Small intestine (tissue), 7 donors: ENCODE measurements at regions not wholly inside any gene's neighbourhood (a gene's known extent, or its start where the extent isn't known, plus 50 kb on each side); places are given as distances from the start of the nearest gene placed in this dataset.
"Not testable (repeated sequence)": the region's sequence is repeated elsewhere in the genome, so short reads cannot be mapped to it uniquely, and the experiment has no call there.

ENCODE experiments used
- DNase-seq, 2 donors: peaks; one replicate each; pipeline versions ENCODE4 v3.0.0 to v3.0.0-alpha.2; 2013
- FAIRE-seq: peaks from 2 replicates; lab custom pipeline; 2012; peaks lifted over from hg19 to GRCh38; lab: Jason Lieb, UNC
- H3K27ac ChIP-seq, 3 donors: one replicate each; pipeline ENCODE4 v1.5.1; 2013; ENCODE audit warnings: low read length in 2 of 3, mild to moderate bottlenecking in 2 of 3, control low read depth in 1 of 3, inconsistent platforms in 1 of 3, low read depth in 1 of 3, moderate library complexity in 1 of 3
- H3K27me3 ChIP-seq, 3 donors: one replicate each; pipeline ENCODE4 v1.6.1; 2013; ENCODE audit warnings: low read length in 3 of 3, inconsistent platforms in 1 of 3; ENCODE audit not compliant: control insufficient read depth in 3 of 3, insufficient read depth in 3 of 3
- H3K36me3 ChIP-seq, 3 donors: one replicate each; pipeline ENCODE4 v1.6.1; 2013; ENCODE audit warnings: low read length in 3 of 3, inconsistent platforms in 1 of 3, low read depth in 1 of 3, mild to moderate bottlenecking in 1 of 3, moderate library complexity in 1 of 3; ENCODE audit not compliant: control insufficient read depth in 3 of 3, insufficient read depth in 2 of 3
- H3K4me1 ChIP-seq, 3 donors: one replicate each; pipeline ENCODE4 v1.6.1; 2013; ENCODE audit warnings: low read length in 2 of 3, inconsistent platforms in 1 of 3, low read depth in 1 of 3, mild to moderate bottlenecking in 1 of 3, moderate library complexity in 1 of 3; ENCODE audit not compliant: control insufficient read depth in 3 of 3, insufficient read depth in 2 of 3
- H3K4me3 ChIP-seq, 3 donors: one replicate each; pipeline ENCODE4 v1.5.1; 2013; ENCODE audit warnings: low read length in 3 of 3, control low read depth in 1 of 3, inconsistent platforms in 1 of 3, low read depth in 1 of 3, mild to moderate bottlenecking in 1 of 3, moderate library complexity in 1 of 3
- H3K9me3 ChIP-seq, 2 donors: one replicate each; pipeline ENCODE4 v1.6.1; 2013; ENCODE audit warnings: low read depth in 1 of 2, low read length in 1 of 2; ENCODE audit not compliant: control insufficient read depth in 2 of 2, insufficient read depth in 1 of 2
- whole genome bisulfite sequencing, 3 donors: extraction: QIAGEN DNeasy Blood & Tissue Kit; methylation state at CpG; one replicate each; pipeline ENCODE4 v1.1.7; 2013; 5-methylcytosine and 5-hydroxymethylcytosine counted together
- donor health status: healthy with polysubstance abuse.
- donor health status: control.
- donor health status: control.
- donor health status: Bipolar disorder and iron deficiency.
- donor health status: healthy.

GRCh38 chr5:110875115-110875514 lies 136.3 kb downstream of the SLC25A46 start:
- not testable (repeated sequence) for FAIRE-seq, H3K27ac ChIP-seq, DNase-seq, H3K9me3 ChIP-seq, H3K27me3 ChIP-seq, H3K4me1 ChIP-seq, H3K4me3 ChIP-seq, H3K36me3 ChIP-seq

DNA sequence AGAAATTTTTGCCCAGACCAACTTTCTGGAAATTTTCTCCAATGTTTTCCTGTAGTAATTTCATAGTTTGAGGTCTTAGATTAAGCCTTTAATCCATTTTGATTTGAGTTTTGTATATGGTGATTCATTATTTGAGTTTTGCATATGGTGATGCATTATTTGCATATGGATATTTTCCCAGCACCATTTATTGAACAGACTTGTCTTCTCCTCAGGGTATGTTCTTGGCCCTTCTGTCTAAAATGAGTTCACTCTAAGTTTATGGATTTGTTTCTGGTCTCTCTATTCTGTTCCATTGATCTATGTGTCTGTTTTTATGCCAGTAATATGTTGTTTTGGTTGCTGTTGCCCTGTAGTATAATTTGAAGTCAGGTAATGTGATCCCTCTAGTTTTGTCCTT lies 139.3 kb downstream of the SLC25A46 start:
- H3K9me3 ChIP-seq = no peaks in the 10 kb centered on the region
- no peaks in the 10 kb centered on the region for H3K36me3 ChIP-seq
- FAIRE-seq (no peak), DNase-seq (no peak)
- no peak overlapping the region for H3K27ac ChIP-seq
- no peaks in the 10 kb centered on the region for H3K4me1 ChIP-seq
- H3K27me3 ChIP-seq = no peaks in the 10 kb centered on the region
- H3K4me3 ChIP-seq = no peak overlapping the region

- Histone ChIP-seq H3K27ac (no peak overlapping the region), H3K4me3 (no peak overlapping the region), H3K4me1 (no peaks in the 10 kb centered on the region), H3K36me3 (no peaks in the 10 kb centered on the region), H3K27me3 (no peaks in the 10 kb centered on the region), H3K9me3 (no peaks in the 10 kb centered on the region)
- 50 to 64% (median 61%) methylated on average over 4 of the region's 4 CpGs for WGBS, 3 donors
- FAIRE-seq = no peak
- no peak for DNase-seq
These were observed 140.9 kb downstream of the SLC25A46 start for GRCh38 chr5:110879675-110880074.

DNA sequence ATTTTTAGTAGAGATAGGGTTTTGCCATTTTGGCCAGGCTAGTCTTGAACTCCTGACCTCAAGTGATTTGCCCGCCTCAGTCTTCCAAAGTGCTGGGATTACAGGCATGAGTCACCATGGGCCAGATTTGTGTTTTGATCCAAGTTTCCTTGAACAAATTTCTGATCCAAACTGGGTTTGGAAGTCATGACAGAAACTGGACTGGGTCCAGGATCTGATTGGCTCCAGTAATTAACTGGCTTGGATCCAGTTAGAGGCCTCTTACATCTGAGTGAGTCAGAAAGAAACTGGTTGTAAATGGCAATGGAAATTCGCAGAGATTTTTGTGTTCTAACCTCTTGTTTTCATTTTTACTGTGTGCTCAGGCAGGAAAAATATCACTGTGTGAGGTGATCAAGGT lies 141.6 kb downstream of the SLC25A46 start:
- H3K27me3 ChIP-seq = no peaks in the 10 kb centered on the region
- DNase-seq (peak in 1 of 2 donors; percentile 5), FAIRE-seq (no peak)
- no peak overlapping the region for H3K27ac ChIP-seq
- H3K4me3 ChIP-seq = no peak overlapping the region
- WGBS, 3 donors = 20 to 44% (median 23%) methylated on average over 2 of the region's 2 CpGs
- no peaks in the 10 kb centered on the region for H3K4me1 ChIP-seq
- H3K36me3 ChIP-seq = no peaks in the 10 kb centered on the region
- no peaks in the 10 kb centered on the region for H3K9me3 ChIP-seq

DNA sequence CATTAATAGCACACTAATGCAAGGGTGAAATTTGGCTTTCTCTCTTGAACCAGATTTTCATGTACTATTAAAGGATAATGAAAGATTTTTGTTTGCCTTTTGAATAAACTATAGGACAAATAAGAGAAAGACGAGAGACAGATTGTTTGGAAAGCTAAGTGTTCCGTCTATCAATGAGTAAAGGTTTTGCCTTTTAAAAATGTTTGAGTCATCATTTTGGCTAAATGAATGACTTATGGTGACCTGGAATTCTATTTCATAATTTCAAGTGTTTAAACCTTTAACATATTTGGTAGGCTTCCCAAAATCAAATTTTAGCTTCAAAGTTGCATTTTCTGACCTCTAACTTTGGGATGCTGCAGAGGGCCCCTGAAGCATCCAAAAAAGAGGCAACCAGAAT lies 145.2 kb downstream of the SLC25A46 start:
- 61 to 86% (median 74%) methylated on average over 2 of the region's 2 CpGs for WGBS, 3 donors
- no peak for FAIRE-seq
- Histone ChIP-seq H3K4me1 (no peaks in the 10 kb centered on the region), H3K9me3 (no peaks in the 10 kb centered on the region), H3K27me3 (no peaks in the 10 kb centered on the region), H3K27ac (no peak overlapping the region), H3K36me3 (no peaks in the 10 kb centered on the region), H3K4me3 (no peak overlapping the region)
- no peak for DNase-seq

DNA sequence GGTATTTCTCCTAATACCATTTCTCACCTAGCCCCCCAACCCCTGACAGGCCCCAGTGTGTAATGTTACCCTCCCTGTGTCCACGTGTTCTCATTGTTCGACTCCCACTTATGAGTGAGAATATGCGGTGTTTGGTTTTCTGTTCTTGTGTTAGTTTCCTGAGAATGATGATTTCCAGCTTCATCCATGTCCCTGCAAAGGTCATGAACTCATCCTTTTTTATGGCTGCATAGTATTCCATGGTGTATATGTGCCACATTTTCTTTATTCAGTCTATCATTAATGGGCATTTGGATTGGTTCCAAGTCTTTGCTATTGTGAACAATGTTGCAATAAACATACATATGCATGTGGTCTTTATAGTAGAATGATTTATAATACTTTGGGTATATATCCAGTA lies 148.4 kb downstream of the SLC25A46 start:
- not testable (repeated sequence) for FAIRE-seq, H3K36me3 ChIP-seq, H3K9me3 ChIP-seq, H3K27me3 ChIP-seq, DNase-seq, H3K27ac ChIP-seq, H3K4me1 ChIP-seq, H3K4me3 ChIP-seq
- 95 to 97% (median 95%) methylated on average over 3 of the region's 3 CpGs for WGBS, 3 donors

GRCh38 chr5:110893854-110894483 lies 155.2 kb downstream of the SLC25A46 start:
- FAIRE-seq, H3K4me3 ChIP-seq, DNase-seq, H3K9me3 ChIP-seq, H3K27ac ChIP-seq, H3K36me3 ChIP-seq, H3K4me1 ChIP-seq, H3K27me3 ChIP-seq: not testable (repeated sequence)
- WGBS, 3 donors = 72 to 80% (median 77%) methylated on average over 25 to 36 of the region's 36 CpGs

DNA sequence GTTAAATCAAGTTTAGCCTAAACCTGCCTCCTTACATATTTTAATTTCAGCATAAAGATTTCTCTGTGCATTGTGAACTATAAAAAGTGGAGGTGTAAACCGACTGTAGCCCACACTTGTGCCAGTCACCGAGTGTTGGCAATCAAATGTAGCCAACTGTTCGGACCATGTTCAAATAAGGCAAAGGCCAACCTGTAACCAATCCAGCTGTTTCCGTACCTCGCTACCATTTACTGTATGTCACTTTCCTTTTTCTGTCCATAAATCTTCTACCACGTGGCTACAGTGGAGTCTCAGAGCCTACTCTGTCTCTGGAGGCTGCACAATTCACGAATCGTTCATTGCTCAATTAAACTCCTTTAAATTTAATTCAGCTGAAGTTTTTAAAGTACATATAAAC lies 156.0 kb downstream of the SLC25A46 start:
- H3K4me1 ChIP-seq = no peaks in the 10 kb centered on the region
- H3K27me3 ChIP-seq = no peaks in the 10 kb centered on the region

DNA sequence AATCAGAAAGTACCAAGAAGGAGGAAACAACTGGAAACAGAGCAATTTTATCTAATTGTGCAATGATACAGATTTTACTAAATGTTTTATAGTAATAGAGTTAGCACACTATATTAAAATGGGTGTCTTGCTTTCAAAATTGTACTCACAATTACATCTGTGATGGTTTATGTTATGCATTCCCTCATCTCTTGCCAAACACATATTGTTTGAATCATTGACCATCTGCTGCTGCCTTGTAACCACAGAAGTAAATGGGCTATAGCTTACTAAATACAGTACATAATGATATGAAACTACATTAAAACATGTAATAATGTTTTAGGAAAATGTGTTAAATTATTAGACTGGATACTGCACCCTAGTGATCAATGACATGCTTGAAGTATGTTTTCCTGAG lies 158.1 kb downstream of the SLC25A46 start:
- no peaks in the 10 kb centered on the region for H3K27me3 ChIP-seq
- DNase-seq = no peak
- H3K27ac ChIP-seq = no peak overlapping the region
- no peaks in the 10 kb centered on the region for H3K4me1 ChIP-seq
- H3K9me3 ChIP-seq = peaks cover 0 to 4% of the 10 kb centered on the region in 2 donors
- no peak for FAIRE-seq
- H3K4me3 ChIP-seq = no peak overlapping the region
- no peaks in the 10 kb centered on the region for H3K36me3 ChIP-seq

More for the DNA sequence above, 156.0 kb downstream of the SLC25A46 start:
- no peak for FAIRE-seq
- DNase-seq = no peak
- Histone ChIP-seq H3K4me3 (no peak overlapping the region), H3K9me3 (peaks cover 0 to 4% of the 10 kb centered on the region in 2 donors), H3K27ac (no peak overlapping the region), H3K36me3 (no peaks in the 10 kb centered on the region)
- WGBS, 3 donors = 73 to 79% (median 78%) methylated on average over 8 of the region's 8 CpGs
